GM18520 (cell line): ENCODE measurements at regions not wholly inside any gene's neighbourhood (a gene's known extent, or its start where the extent isn't known, plus 50 kb on each side); places are given as distances from the start of the nearest gene placed in this dataset.
"Not testable (repeated sequence)": the region's sequence is repeated elsewhere in the genome, so short reads cannot be mapped to it uniquely, and the experiment has no call there.

ENCODE experiments used
- ATAC-seq: cut with Tn5 transposase; IDR thresholded peaks from one replicate; pipeline ENCODE4 v1.9.1; 2021; ENCODE audit not compliant: unreplicated experiment

DNA sequence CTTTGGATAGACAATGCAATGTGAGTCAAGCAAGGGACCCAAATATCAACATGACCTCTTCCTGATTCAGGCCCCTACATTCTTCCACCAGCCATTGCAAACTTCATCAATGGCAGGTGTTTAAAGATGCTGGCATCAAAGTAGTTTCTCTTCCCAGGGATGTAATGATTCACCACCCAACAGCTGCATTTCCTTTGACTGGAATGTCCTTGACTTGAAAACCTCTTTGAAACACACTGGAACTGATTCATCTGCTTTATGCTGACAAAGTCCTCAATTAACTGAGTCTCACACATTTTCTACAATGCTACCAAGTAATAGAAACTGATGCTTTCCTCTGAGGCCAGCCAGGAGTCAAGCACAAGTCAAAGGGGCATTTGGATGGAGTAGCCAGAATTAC, 385.5 kb downstream of the GBE1 start:
- no peak for ATAC-seq

DNA sequence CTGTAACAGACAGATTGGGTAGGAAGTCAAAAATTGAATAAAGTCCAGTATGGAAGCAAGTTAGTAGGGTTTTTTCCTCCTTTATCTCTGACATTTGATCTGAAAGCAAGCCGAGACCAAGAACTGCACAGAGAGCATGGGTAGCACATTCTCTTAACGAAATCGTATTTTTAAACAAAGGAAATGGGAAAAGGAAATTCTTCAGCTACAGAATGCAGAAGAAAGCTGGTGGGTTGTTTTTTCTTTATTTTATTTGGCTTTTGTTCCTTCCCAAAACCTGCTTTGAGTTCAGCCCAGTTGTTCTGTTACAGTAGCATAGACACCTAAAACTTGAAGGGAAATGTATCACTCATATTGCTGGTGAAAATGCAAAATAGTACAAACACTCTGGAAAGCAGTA, 397.0 kb downstream of the GBE1 start:
- ATAC-seq: no peak

DNA sequence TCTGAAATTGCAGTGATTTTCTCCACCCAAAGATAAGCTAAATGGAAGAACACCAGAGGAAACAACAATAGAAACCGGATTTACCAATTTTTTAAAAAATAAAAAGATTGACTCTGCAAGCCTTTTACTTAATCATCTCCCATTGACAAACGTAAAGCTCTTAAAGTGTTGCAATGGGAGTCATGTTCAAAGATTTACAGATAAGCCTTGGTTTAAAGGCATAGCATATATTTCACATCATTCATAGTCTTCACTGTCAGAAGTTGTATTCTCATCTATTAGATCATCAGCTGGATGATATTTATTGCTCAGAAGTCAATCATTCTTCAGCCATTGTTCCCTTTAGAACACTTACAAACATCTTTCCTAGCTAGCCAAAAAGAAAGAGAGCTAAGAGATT, 397.6 kb downstream of the GBE1 start:
- ATAC-seq: no peak

DNA sequence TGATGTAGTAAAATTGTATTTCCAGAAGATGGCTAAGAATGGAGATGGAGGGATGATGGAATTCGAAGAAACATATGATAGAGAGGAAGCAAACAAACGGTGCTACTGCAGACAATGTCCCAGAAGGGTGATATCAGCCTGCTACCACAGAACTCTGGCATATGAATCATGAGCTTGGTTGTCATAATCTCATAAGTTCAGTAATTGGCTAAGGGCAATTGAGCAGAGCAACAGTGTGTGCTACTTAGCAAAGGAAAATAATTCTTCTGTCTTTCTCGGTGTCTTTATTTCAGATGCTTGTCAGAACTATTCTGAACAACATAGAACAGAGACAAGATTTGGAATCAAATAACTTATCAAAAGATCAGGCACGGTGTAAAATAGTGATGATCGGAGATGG, 407.3 kb downstream of the GBE1 start:
- no peak for ATAC-seq

DNA sequence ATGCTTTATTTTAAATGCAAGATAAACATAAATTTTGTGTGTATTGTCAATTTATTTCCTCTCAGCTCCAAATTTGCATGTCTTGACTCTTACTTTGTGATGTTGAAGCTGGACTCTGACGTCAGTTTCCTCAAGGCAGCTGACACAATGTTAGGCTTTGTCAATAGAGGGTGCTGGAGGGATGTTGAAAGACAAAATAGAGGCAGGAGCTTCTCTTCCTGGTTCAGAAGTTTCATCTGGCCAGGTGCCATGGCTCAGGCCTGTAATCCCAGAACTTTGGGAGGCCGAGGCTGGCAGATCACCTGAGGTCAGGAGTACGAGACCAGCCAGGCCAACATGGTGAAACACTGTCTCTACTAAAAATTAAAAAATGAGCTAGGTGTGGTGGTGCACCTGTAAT, 408.6 kb downstream of the GBE1 start:
- peak; percentile 60 for ATAC-seq

- ATAC-seq: no peak
Observed at GRCh38 chr3:81349816-81350340, 411.6 kb downstream of the GBE1 start.

GRCh38 chr3:81339040-81339845, 422.2 kb downstream of the GBE1 start:
- peak; percentile 67 for ATAC-seq

GRCh38 chr3:81336470-81336869, 425.0 kb downstream of the GBE1 start:
- ATAC-seq: no peak

DNA sequence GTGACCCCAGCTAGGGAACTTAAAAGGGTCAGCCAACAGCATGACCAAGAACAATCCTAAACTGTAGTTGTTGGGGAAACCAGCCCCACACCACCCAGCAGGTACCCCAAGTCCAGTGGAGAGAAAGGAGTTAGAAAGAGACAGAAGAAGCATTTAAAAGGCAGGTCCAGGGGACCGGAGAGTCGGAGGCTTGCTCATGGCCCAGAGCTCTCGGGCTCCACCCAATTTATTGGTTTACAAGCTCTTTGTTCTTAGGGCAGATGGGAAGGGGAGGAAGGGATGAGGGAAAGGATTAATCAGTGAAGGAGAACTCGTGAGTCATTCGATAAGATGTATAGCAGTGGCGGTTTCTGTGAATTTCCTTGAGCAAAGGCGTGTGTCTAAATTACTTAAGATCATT, 431.6 kb downstream of the GBE1 start:
- not testable (repeated sequence) for ATAC-seq

DNA sequence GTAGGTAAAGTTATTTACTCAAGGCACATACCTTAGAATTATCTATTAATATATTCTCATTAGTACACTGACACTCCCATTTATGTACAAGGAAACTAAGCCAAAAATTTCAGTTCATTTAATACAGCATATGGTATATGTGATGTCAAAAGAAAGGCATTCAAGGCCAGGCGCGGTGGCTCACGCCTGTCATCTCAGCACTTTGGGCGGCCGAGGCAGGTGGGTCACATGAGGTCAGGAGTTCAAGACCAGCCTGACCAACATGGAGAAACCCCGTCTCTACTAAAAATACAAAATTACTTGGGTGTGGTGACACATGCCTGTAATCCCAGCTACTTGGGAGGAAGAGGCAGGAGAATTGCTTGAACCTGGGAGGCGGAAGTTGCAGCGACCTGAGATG, 435.2 kb downstream of the GBE1 start:
- no peak for ATAC-seq

- no peak for ATAC-seq
Observed at GRCh38 chr3:81320862-81321261, 440.6 kb downstream of the GBE1 start.

GRCh38 chr3:81315030-81315429, 446.4 kb downstream of the GBE1 start:
- ATAC-seq: no peak

DNA sequence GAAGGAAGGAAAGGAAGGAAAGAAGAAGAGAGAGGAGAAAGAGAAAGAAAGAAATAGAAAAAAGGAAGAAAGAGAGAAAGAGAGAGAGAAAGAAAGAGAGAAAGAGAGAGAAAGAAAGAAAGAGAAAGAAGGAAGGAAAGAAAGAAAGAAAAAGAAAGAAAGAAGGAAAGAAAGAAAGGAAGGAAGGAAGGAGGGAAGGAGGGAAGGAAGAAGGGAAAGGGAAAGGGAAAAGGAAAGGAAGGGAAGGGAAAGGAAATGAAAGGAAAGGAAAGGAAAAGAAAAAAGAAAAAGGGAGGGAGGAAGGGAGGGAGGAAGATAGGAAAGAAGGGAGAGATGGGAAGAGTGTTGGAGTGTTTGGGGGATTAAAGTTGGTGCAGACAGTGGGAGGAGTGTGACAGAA, 450.1 kb downstream of the GBE1 start:
- no peak for ATAC-seq

GRCh38 chr3:81308306-81308705, 453.1 kb downstream of the GBE1 start:
- no peak for ATAC-seq

DNA sequence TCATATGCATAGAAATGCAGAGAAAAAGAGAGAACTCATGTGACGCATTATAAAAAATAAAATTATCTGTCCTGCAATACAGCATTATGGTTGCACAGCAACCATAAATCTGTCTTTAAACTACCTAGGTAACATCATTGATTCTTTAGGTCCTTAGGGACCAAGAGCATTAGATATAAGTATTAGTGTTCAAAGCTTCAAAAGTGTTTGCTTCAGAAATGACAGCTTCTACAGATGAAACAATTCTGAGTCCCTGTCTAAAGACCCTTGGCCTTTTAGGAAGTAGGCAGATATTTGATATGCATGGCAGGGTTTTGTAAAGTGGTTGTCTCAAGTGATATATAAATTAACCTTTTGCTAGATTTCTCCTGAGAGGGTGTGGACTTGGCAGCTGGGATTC, 454.2 kb downstream of the GBE1 start:
- ATAC-seq: no peak

GRCh38 chr3:81303321-81303720, 458.1 kb downstream of the GBE1 start:
- ATAC-seq: no peak

GRCh38 chr3:81302045-81302444, 459.4 kb downstream of the GBE1 start:
- no peak for ATAC-seq

DNA sequence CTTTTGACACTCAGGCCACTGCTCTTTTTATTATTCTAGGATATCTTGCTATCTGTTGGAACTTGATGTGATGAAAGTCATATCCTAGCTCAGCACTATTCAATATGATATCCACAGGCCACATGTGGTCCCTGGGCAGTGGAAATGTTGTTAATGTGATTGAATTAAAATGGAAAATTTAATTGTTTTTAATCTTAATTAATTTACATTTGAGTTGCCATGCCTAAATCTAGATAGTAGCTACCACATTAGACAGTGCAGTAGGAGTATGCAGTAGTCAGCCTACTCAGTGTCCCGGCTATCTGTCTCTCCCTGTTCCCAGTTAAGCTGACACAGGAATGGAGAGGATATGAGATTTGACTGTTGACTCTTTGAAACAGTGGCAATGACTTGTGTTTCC, 460.2 kb downstream of the GBE1 start:
- ATAC-seq: no peak

- ATAC-seq: no peak
Observed at GRCh38 chr3:81300324-81300927, 461.0 kb downstream of the GBE1 start.

DNA sequence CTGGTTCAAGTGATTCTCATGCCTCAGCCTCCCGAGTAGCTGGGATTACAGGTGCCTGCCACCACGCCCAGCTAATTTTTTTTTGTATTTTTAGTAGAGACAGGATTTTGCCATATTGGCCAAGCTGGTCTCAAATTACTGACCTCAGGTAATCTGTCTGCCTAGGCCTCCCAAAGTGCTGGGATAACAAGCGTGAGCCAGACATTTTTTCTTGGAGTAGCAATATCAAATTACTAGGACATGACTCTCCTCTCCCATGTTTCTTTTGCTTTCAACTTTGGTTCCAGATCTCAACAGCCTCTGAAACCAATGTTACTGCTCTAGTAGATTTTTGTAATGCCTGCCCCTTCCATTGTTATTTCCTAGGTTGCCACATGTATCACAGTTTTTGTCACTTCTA, 462.0 kb downstream of the GBE1 start:
- ATAC-seq: no peak

DNA sequence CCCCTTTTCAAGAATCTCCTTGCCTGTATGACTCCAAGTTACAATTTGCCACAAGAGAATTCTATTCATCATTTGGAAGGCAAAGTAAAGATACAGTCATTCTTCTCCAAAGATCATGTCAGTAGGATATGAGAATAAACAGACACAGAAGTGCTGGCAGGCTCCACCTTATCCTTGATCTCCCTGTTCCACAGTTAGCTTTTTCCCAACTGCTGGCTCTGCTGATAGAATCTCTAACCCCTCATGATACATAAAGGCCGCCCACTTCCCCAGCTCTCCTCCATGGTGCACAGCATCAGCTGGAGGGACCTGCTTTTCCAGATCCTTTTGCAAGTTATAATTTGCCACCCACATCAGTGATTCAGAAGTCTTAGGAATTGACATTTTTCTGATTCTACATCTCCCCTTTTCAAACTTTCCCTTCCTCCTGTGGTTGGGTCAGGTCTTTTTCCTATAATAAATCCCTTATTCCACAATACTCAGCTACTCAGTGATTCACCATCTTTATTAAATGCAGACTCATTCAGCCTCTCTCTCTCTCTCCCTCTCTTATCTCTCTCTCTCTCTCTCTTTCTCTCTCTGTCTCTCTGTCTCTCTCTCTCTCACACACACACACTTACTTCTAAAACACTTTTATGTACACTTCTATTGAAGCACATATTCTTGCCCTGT, 465.4 kb downstream of the GBE1 start:
- ATAC-seq: no peak

- ATAC-seq: no peak
Observed at GRCh38 chr3:81293156-81293555, 468.3 kb downstream of the GBE1 start.
